CD1c-positive myeloid dendritic cell (primary cell): ENCODE measurements at regions not wholly inside any gene's neighbourhood (a gene's known extent, or its start where the extent isn't known, plus 50 kb on each side); places are given as distances from the start of the nearest gene placed in this dataset.
"Not testable (repeated sequence)": the region's sequence is repeated elsewhere in the genome, so short reads cannot be mapped to it uniquely, and the experiment has no call there.

Experiments
- DNase-seq: peaks from one replicate; pipeline ENCODE4 v3.0.0-alpha.2; 2016; ENCODE audit errors: extremely low spot score

GRCh38 chr14:85344847-85345570 is 184.9 kb upstream of the FLRT2 start:
- no peak for DNase-seq

GRCh38 chr14:85350667-85351066 is 179.3 kb upstream of the FLRT2 start:
- no peak for DNase-seq

GRCh38 chr14:85352588-85352987 is 177.4 kb upstream of the FLRT2 start:
- not testable (repeated sequence) for DNase-seq

GRCh38 chr14:85357120-85357519 is 172.8 kb upstream of the FLRT2 start:
- DNase-seq = no peak

- DNase-seq = no peak
Observed at GRCh38 chr14:85358136-85358785, 171.7 kb upstream of the FLRT2 start.

- no peak for DNase-seq
Observed at GRCh38 chr14:85359505-85359904, 170.4 kb upstream of the FLRT2 start.

- DNase-seq = no peak
Observed at GRCh38 chr14:85363358-85363757, 166.6 kb upstream of the FLRT2 start.

GRCh38 chr14:85366226-85366625 is 163.7 kb upstream of the FLRT2 start:
- no peak for DNase-seq

GRCh38 chr14:85380881-85381280 is 149.1 kb upstream of the FLRT2 start:
- no peak for DNase-seq

GRCh38 chr14:85382341-85382740 is 147.6 kb upstream of the FLRT2 start:
- DNase-seq = no peak

GRCh38 chr14:85387181-85387580 is 142.8 kb upstream of the FLRT2 start:
- DNase-seq = no peak

- no peak for DNase-seq
Observed at GRCh38 chr14:85390236-85390635, 139.7 kb upstream of the FLRT2 start.

GRCh38 chr14:85391455-85391854 is 138.5 kb upstream of the FLRT2 start:
- DNase-seq = no peak

GRCh38 chr14:85391892-85392291 is 138.1 kb upstream of the FLRT2 start:
- DNase-seq = no peak

- DNase-seq = no peak
Observed at GRCh38 chr14:85399186-85399585, 130.8 kb upstream of the FLRT2 start.

- no peak for DNase-seq
Observed at GRCh38 chr14:85400678-85401077, 129.3 kb upstream of the FLRT2 start.

GRCh38 chr14:85401384-85401783 is 128.6 kb upstream of the FLRT2 start:
- no peak for DNase-seq

GRCh38 chr14:85402569-85403162 is 127.3 kb upstream of the FLRT2 start:
- DNase-seq = no peak

- no peak for DNase-seq
Observed at GRCh38 chr14:85409481-85410210, 120.3 kb upstream of the FLRT2 start.

- no peak for DNase-seq
Observed at GRCh38 chr14:85412756-85413155, 117.2 kb upstream of the FLRT2 start.

- peak; percentile 77 for DNase-seq
Observed at GRCh38 chr14:85413836-85414526, 116.0 kb upstream of the FLRT2 start.
